ENCODE measurements at regions not wholly inside any gene's neighbourhood (a gene's known extent, or its start where the extent isn't known, plus 50 kb on each side); places are given as distances from the start of the nearest gene placed in this dataset.

DNA sequence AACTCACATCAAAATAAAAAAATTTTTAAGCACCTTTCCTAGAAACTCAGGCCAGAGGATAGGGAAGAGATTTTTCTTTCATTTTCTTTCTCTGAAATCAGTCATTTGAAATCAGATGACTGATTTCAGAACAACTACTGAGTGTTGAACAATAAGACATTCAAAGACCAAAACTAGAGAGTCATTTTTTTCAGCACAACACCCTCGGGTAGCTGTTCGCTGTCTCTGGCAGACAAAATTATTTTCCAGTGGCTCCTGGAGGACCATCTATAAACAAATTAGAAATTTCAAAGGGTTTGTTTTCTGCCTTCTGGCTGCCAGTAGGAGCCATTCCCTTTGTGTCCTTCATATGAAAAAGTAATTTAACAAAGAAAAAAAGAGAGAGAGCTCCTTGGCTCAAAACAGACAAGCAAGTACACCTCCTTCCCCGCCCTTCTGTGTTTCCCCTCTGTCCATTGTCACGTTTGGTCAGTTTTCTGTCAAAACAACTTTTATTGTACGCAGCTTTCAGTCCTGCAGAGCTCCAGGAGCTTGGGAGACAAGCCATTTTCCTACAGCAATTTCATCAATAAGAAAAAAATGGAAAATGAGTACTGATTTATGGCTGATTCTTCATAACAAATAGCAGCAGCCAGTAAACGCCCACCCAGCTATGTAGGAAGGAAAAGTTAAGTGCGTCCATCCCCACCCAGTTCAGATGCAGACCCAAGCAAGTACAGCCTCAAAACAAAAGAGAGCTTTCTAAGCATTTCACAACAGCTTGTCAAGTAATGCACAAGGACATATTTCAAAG, 405.2 kb downstream of the ZNF608 start:
- TF ChIP-seq, protein P1, sequence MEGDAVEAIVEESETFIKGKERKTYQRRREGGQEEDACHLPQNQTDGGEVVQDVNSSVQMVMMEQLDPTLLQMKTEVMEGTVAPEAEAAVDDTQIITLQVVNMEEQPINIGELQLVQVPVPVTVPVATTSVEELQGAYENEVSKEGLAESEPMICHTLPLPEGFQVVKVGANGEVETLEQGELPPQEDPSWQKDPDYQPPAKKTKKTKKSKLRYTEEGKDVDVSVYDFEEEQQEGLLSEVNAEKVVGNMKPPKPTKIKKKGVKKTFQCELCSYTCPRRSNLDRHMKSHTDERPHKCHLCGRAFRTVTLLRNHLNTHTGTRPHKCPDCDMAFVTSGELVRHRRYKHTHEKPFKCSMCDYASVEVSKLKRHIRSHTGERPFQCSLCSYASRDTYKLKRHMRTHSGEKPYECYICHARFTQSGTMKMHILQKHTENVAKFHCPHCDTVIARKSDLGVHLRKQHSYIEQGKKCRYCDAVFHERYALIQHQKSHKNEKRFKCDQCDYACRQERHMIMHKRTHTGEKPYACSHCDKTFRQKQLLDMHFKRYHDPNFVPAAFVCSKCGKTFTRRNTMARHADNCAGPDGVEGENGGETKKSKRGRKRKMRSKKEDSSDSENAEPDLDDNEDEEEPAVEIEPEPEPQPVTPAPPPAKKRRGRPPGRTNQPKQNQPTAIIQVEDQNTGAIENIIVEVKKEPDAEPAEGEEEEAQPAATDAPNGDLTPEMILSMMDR (IDR thresholded peaks at IDR 0.05): no peak
- TF ChIP-seq ZFX (IDR thresholded peaks at IDR 0.05; ENCODE audit: borderline replicate concordance): no peak

Measured in 22Rv1 (cell line).